HepG2 (cell line): ENCODE measurements at regions not wholly inside any gene's neighbourhood (a gene's known extent, or its start where the extent isn't known, plus 50 kb on each side); places are given as distances from the start of the nearest gene placed in this dataset.

Source experiments
- ATAC-seq: fragments of 200-7000 bp; cut with Tn5 transposase; 3 replicates; pipeline ENCODE4 v1.9.1; 2020; ENCODE audit warnings: mild to moderate bottlenecking, moderate library complexity
- BruUV-seq: library from RNA; stranded (reverse); fragments of 400-500 nt; replicated peaks from 2 replicates; lab custom pipeline; 2021; lab: Mats Ljungman, UMichigan
- CTCF ChIA-PET: fragments of 300-600 bp; formaldehyde crosslinking; extraction: SDS; loops from one replicate; lab custom pipeline; 2021; ENCODE audit warnings: low total read pairs, inconsistent platforms, low intra/inter-chr PET ratio; lab: Yijun Ruan, JAX
- POLR2A ChIA-PET: fragments of 350-600 bp; sonication (Branson Sonifier 250); formaldehyde crosslinking; loops from one replicate; lab custom pipeline; 2020; ENCODE audit warnings: antibody characterized with exemption, inconsistent platforms; lab: Yijun Ruan, JAX
- DNase-seq: peaks from one replicate; pipeline ENCODE4 v3.0.0-alpha.2; 2015; ENCODE audit warnings: low spot score
- FAIRE-seq: peaks from 3 replicates; lab custom pipeline; 2011; peaks lifted over from hg19 to GRCh38; lab: Jason Lieb, UNC
- H2AFZ ChIP-seq: one replicate; pipeline ENCODE4 v1.6.1; 2011; ENCODE audit warnings: low read length, inconsistent platforms
- H3K27ac ChIP-seq: fragments of 300-600 bp; 3 replicates; pipeline ENCODE4 v1.8.0; 2011; ENCODE audit warnings: mixed run types, mild to moderate bottlenecking, mixed read lengths, low read length, inconsistent platforms; ENCODE audit not compliant: insufficient read depth; ENCODE audit errors: extremely low read length
- H3K27me3 ChIP-seq, 2 experiments: fragments of 200-600 bp in 1 of 2; 2 replicates in 1 of 2; 3 replicates in 1 of 2; pipeline versions ENCODE4 v1.6.0 to v1.8.0; 2011; ENCODE audit warnings: low read length in 2 of 2, mild to moderate bottlenecking in 2 of 2, moderate library complexity in 2 of 2, inconsistent platforms in 1 of 2; ENCODE audit not compliant: insufficient read depth in 2 of 2, control insufficient read depth in 1 of 2
- H3K36me3 ChIP-seq, 2 experiments: fragments of 200-600 bp in 1 of 2; replicated peaks in 1 of 2; 2 replicates in 1 of 2; 3 replicates in 1 of 2; pipeline versions ENCODE4 v1.5.1 to v1.8.0; 2011; ENCODE audit warnings: low read length in 2 of 2, inconsistent platforms in 1 of 2; ENCODE audit not compliant: insufficient read depth in 2 of 2, control insufficient read depth in 1 of 2
- H3K4me1 ChIP-seq: 2 replicates; pipeline ENCODE4 v1.5.1; 2012; ENCODE audit warnings: low read length, inconsistent platforms; ENCODE audit not compliant: insufficient read depth
- H3K4me2 ChIP-seq: 2 replicates; pipeline ENCODE4 v1.6.0; 2011; ENCODE audit warnings: low read depth, low read length, inconsistent platforms
- H3K4me3 ChIP-seq, 3 experiments: fragments of 200-600 bp in 1 of 3; sonication (generic), shearing (Covaris generic) in 1 of 3; replicated peaks in 1 of 3; 2 replicates each; pipeline ENCODE4 v1.5.1; 2011 to 2016; ENCODE audit warnings: low read length in 3 of 3, inconsistent platforms in 2 of 3, low read depth in 2 of 3, mild to moderate bottlenecking in 2 of 3, control low read depth in 1 of 3, mixed read lengths in 1 of 3; ENCODE audit not compliant: insufficient read depth in 1 of 3
- H3K79me2 ChIP-seq: one replicate; pipeline ENCODE4 v1.6.1; 2011; ENCODE audit warnings: low read length, inconsistent platforms; ENCODE audit not compliant: insufficient read depth
- H3K9ac ChIP-seq: 2 replicates; pipeline ENCODE4 v1.6.0; 2011; ENCODE audit warnings: mild to moderate bottlenecking, low read depth, low read length, inconsistent platforms; ENCODE audit not compliant: insufficient read depth
- H3K9me3 ChIP-seq: 2 replicates; pipeline ENCODE4 v1.5.1; 2012; ENCODE audit warnings: mild to moderate bottlenecking, low read length
- H4K20me1 ChIP-seq: 2 replicates; pipeline ENCODE4 v1.6.0; 2011; ENCODE audit warnings: inconsistent platforms, mild to moderate bottlenecking, low read length, moderate library complexity; ENCODE audit not compliant: insufficient read depth
- CREBL2 ChIP-seq: sonication (generic); formaldehyde crosslinking; IDR thresholded peaks from 2 replicates; pipeline ENCODE4 v1.8.1; 2023; ENCODE audit warnings: missing genetic modification reagents, mild to moderate bottlenecking, borderline replicate concordance
- DZIP1 ChIP-seq: sonication (generic); formaldehyde crosslinking; IDR thresholded peaks from 2 replicates; pipeline ENCODE4 v1.5.0; 2020; ENCODE audit warnings: mild to moderate bottlenecking, missing genetic modification reagents
- KMT2A ChIP-seq: sonication (generic); formaldehyde crosslinking; IDR thresholded peaks from 2 replicates; pipeline ENCODE4 v1.4.0; 2020; ENCODE audit warnings: missing genetic modification reagents
- MIER2 ChIP-seq: IDR thresholded peaks from 2 replicates; pipeline ENCODE4 v1.6.1; 2016; ENCODE audit warnings: missing biosample characterization, missing genetic modification reagents
- NFE2L2 ChIP-seq: fragments of 150-350 bp; IDR thresholded peaks from 2 replicates; pipeline ENCODE4 v1.6.1; 2014; ENCODE audit warnings: low read length
- RBM39 ChIP-seq: fragments of 200-400 bp; formaldehyde crosslinking; IDR thresholded peaks from one replicate; pipeline ENCODE4 v1.6.1; 2018; ENCODE audit warnings: antibody characterized with exemption, mild to moderate bottlenecking, low read depth, low read length; ENCODE audit not compliant: poor library complexity, severe bottlenecking
- SMAD3 ChIP-seq: sonication (generic); formaldehyde crosslinking; IDR thresholded peaks from 2 replicates; pipeline ENCODE4 v1.4.0; 2020; ENCODE audit warnings: missing genetic modification reagents
- SP4 ChIP-seq: sonication (generic); formaldehyde crosslinking; IDR thresholded peaks from 2 replicates; pipeline ENCODE4 v1.8.1; 2023; ENCODE audit warnings: mild to moderate bottlenecking, missing genetic modification reagents
- SP5 ChIP-seq: IDR thresholded peaks from 2 replicates; pipeline ENCODE4 v1.6.1; 2016; ENCODE audit warnings: low read depth, borderline replicate concordance
- TFE3 ChIP-seq: IDR thresholded peaks from 2 replicates; pipeline ENCODE4 v1.6.1; 2016
- ZNF350 ChIP-seq: sonication (generic); formaldehyde crosslinking; IDR thresholded peaks from 2 replicates; pipeline ENCODE4 v1.4.0; 2020; ENCODE audit warnings: mild to moderate bottlenecking, low read depth, missing genetic modification reagents, borderline replicate concordance
- ZNF75D ChIP-seq: sonication (generic); formaldehyde crosslinking; IDR thresholded peaks from 2 replicates; pipeline ENCODE4 v1.8.1; 2023; ENCODE audit warnings: missing genetic modification reagents, mild to moderate bottlenecking, borderline replicate concordance
- ZNF773 ChIP-seq: sonication (generic); formaldehyde crosslinking; IDR thresholded peaks from 2 replicates; pipeline ENCODE4 v1.4.0; 2020; ENCODE audit warnings: missing genetic modification reagents, borderline replicate concordance
- WGBS: methylation state at CpG from one replicate; pipeline ENCODE4 v1.1.6; 2017; ENCODE audit warnings: low lambda C conversion rate; 5-methylcytosine and 5-hydroxymethylcytosine counted together
- in situ Hi-C: cut with HindIII; loops from 2 replicates; pipeline ENCODE4 v1.10.0; 2017; ENCODE audit warnings: low pct_unique_long_range_greater_than_20kb; ENCODE audit not compliant: extremely low pct_ligation_motif_present
- intact Hi-C: fragments of 100-400 bp; cut with micrococcal nuclease; formaldehyde crosslinking; loops from one replicate; pipeline ENCODE4 v1.10.0; 2022; ENCODE audit not compliant: unreplicated experiment
- TF ChIP-seq, protein P1 (sequence below): sonication (generic); formaldehyde crosslinking; IDR thresholded peaks from 2 replicates; pipeline ENCODE4 v1.4.0; 2020; ENCODE audit warnings: missing genetic modification reagents

DNA sequence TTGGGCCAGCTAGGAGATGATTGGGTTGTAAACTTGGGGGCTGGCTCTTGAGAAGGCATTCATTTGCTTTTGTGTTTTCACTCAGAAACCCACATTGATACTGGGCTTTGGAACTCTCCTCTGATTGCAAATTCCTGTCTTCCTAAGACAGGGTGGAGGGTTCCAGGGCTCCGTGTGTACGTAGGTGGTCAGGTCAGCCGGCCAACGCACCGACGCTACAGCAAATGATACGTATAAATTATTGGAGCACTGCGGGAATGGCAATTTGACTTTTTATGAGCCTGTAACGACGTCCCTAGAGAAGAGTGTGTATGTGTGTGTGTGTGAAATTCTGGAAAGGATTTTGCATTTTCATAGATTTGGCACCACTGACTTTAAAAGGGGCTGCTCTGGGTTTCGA lies 236.9 kb downstream of the SHOX start:
- no peaks in the 10 kb centered on the region for H3K36me3 ChIP-seq
- no peak overlapping the region for H3K9ac ChIP-seq
- in situ Hi-C loops = no loop called here
- POLR2A ChIA-PET = no interaction called here
- FAIRE-seq = no peak
- H4K20me1 ChIP-seq = no peaks in the 10 kb centered on the region
- no peak overlapping the region for H3K27ac ChIP-seq
- no peak overlapping the region for H2AFZ ChIP-seq
- TF ChIP-seq CREBL2 (CRISPR knock-in tag) = no peak
- TF ChIP-seq, all 625 proteins: peak for 0
- Histone ChIP-seq H3K79me2 (no peaks in the 10 kb centered on the region), H3K4me1 (no peaks in the 10 kb centered on the region), H3K27me3 (no peaks in the 10 kb centered on the region; a peak in 1 of 5 replicates), H3K9me3 (0 out of 2 replicates have a peak, but pooled peaks cover 5% of the 10 kb centered on the region), H3K4me3 (no peak overlapping the region), H3K4me2 (no peak overlapping the region)
- BruUV-seq = no TSS peak
- ATAC-seq = no peak
- 58% methylated on average over 11 of the region's 11 CpGs for WGBS
- CTCF ChIA-PET = no interaction called here
- intact Hi-C loops = no loop called here
- no peak for DNase-seq

GRCh38 chrX:866441-866990 lies 235.9 kb downstream of the SHOX start:
- Histone ChIP-seq H3K27me3 (no peaks in the 10 kb centered on the region; a peak in 1 of 5 replicates), H3K4me3 (no peak overlapping the region), H3K4me2 (no peak overlapping the region), H3K36me3 (no peaks in the 10 kb centered on the region), H4K20me1 (no peaks in the 10 kb centered on the region), H3K27ac (no peak overlapping the region), H2AFZ (no peak overlapping the region), H3K4me1 (no peaks in the 10 kb centered on the region), H3K79me2 (no peaks in the 10 kb centered on the region), H3K9ac (no peak overlapping the region), H3K9me3 (no peaks in the 10 kb centered on the region)
- ChIA-PET POLR2A (no interaction called here), CTCF (no interaction called here)
- DNase-seq (no peak), FAIRE-seq (no peak), ATAC-seq (no peak)
- intact Hi-C loops = no loop called here
- in situ Hi-C loops = no loop called here
- no TSS peak for BruUV-seq
- 18% methylated on average over 18 of the region's 18 CpGs for WGBS
- no peak for TF ChIP-seq ZNF350
- no peak for TF ChIP-seq DZIP1
- no peak for TF ChIP-seq SP4 (CRISPR knock-in tag)
- TF ChIP-seq NFE2L2 = no peak
- TF ChIP-seq TFE3 = no peak
- TF ChIP-seq ZNF75D (CRISPR knock-in tag) = no peak
- no peak for TF ChIP-seq SP5 (CRISPR knock-in tag)
- TF ChIP-seq SMAD3 (CRISPR knock-in tag) = no peak
- no peak for TF ChIP-seq ZNF773
- TF ChIP-seq, protein P1, sequence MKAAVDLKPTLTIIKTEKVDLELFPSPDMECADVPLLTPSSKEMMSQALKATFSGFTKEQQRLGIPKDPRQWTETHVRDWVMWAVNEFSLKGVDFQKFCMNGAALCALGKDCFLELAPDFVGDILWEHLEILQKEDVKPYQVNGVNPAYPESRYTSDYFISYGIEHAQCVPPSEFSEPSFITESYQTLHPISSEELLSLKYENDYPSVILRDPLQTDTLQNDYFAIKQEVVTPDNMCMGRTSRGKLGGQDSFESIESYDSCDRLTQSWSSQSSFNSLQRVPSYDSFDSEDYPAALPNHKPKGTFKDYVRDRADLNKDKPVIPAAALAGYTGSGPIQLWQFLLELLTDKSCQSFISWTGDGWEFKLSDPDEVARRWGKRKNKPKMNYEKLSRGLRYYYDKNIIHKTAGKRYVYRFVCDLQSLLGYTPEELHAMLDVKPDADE = no peak
- TF ChIP-seq KMT2A (CRISPR knock-in tag) = no peak
- no peak for TF ChIP-seq MIER2 (CRISPR knock-in tag)
- no peak for TF ChIP-seq RBM39
